IPS-NIHi11 (cell line): ENCODE measurements at regions not wholly inside any gene's neighbourhood (a gene's known extent, or its start where the extent isn't known, plus 50 kb on each side); places are given as distances from the start of the nearest gene placed in this dataset.
"Not testable (repeated sequence)": the region's sequence is repeated elsewhere in the genome, so short reads cannot be mapped to it uniquely, and the experiment has no call there.

Experiments
- DNase-seq: peaks from one replicate; pipeline ENCODE4 v3.0.0; 2012; ENCODE audit warnings: mixed read lengths, low spot score

- DNase-seq: no peak
These were observed 474.1 kb upstream of the ZMIZ1 start for GRCh38 chr10:78594559-78595268.

- DNase-seq: no peak
These were observed 473.5 kb upstream of the ZMIZ1 start for GRCh38 chr10:78595269-78595619.

- no peak for DNase-seq
These were observed 472.2 kb upstream of the ZMIZ1 start for GRCh38 chr10:78596556-78596955.

GRCh38 chr10:78597796-78598555, 470.8 kb upstream of the ZMIZ1 start:
- DNase-seq: no peak

- DNase-seq: no peak
These were observed 469.5 kb upstream of the ZMIZ1 start for GRCh38 chr10:78599122-78599853.

GRCh38 chr10:78600121-78600665, 468.6 kb upstream of the ZMIZ1 start:
- DNase-seq: no peak

GRCh38 chr10:78600740-78601139, 468.0 kb upstream of the ZMIZ1 start:
- DNase-seq: no peak

GRCh38 chr10:78602201-78602932, 466.4 kb upstream of the ZMIZ1 start:
- DNase-seq: no peak

GRCh38 chr10:78604286-78604685, 464.5 kb upstream of the ZMIZ1 start:
- DNase-seq: no peak

GRCh38 chr10:78604721-78605120, 464.0 kb upstream of the ZMIZ1 start:
- DNase-seq: no peak

GRCh38 chr10:78605800-78606350, 462.9 kb upstream of the ZMIZ1 start:
- DNase-seq: no peak

- DNase-seq: not testable (repeated sequence)
These were observed 462.0 kb upstream of the ZMIZ1 start for GRCh38 chr10:78606766-78607165.

- no peak for DNase-seq
These were observed 458.8 kb upstream of the ZMIZ1 start for GRCh38 chr10:78609976-78610375.

GRCh38 chr10:78613132-78613531, 455.6 kb upstream of the ZMIZ1 start:
- no peak for DNase-seq

GRCh38 chr10:78614267-78614666, 454.5 kb upstream of the ZMIZ1 start:
- no peak for DNase-seq

- DNase-seq: no peak
These were observed 454.0 kb upstream of the ZMIZ1 start for GRCh38 chr10:78614744-78615143.

GRCh38 chr10:78616125-78616695, 452.6 kb upstream of the ZMIZ1 start:
- no peak for DNase-seq

- no peak for DNase-seq
These were observed 451.7 kb upstream of the ZMIZ1 start for GRCh38 chr10:78617115-78617514.

GRCh38 chr10:78617631-78618030, 451.1 kb upstream of the ZMIZ1 start:
- no peak for DNase-seq

- no peak for DNase-seq
These were observed 450.7 kb upstream of the ZMIZ1 start for GRCh38 chr10:78618050-78618449.

GRCh38 chr10:78619115-78619851, 449.5 kb upstream of the ZMIZ1 start:
- DNase-seq: peak; percentile 36
